ENCODE measurements at regions not wholly inside any gene's neighbourhood (a gene's known extent, or its start where the extent isn't known, plus 50 kb on each side); places are given as distances from the start of the nearest gene placed in this dataset.

DNA sequence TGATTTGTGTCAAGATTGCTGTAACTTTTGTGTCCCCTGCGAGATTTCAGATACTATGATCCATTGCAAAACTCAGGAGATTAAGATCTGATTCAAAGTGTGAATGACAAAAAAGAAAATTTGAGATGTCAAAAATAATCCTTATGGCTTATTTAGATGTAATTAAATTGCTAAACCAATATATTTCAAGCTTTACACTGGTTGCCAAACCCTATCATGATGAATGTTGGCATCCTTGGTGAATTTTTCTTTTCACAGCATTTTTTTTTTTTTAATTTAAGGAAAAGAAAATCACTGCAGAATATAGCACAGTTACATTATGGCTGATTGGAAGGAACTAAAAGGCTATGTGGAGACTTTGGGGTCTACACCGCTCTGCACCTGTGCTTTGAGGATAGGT, 133.5 kb upstream of the PITRM1 start:
- FAIRE-seq (no peak), DNase-seq (ENCODE audit: low spot score in 2 of 2) (no peak)

DNA sequence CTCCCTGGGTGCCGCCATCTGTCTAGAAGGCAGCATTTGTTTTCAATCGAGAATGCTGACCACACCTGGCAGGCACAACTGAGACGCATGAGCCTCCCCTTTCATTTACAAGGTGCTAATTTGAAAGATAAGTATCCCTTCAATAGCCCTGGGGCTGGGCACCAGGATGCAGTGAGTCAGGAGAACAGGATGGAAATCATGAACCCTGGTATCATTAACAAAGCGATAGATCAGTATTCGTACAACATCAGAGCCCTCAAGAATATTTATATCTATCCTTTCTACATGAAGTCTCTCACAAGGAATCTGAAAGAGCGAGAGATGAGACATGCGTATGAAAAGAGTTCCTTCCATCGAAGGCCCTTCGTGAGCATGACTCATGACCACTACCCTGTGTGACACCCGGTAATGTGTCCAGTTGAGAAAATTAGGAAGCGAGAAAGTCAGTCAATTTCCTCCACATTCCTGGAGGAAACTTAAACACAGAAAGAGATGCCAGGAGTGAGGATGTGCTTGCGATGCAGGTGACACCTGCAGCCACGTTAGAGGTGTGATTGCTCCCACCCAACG, 123.1 kb upstream of the PITRM1 start:
- DNase-seq (ENCODE audit: low spot score in 2 of 2) (no peak), FAIRE-seq (no peak)

DNA sequence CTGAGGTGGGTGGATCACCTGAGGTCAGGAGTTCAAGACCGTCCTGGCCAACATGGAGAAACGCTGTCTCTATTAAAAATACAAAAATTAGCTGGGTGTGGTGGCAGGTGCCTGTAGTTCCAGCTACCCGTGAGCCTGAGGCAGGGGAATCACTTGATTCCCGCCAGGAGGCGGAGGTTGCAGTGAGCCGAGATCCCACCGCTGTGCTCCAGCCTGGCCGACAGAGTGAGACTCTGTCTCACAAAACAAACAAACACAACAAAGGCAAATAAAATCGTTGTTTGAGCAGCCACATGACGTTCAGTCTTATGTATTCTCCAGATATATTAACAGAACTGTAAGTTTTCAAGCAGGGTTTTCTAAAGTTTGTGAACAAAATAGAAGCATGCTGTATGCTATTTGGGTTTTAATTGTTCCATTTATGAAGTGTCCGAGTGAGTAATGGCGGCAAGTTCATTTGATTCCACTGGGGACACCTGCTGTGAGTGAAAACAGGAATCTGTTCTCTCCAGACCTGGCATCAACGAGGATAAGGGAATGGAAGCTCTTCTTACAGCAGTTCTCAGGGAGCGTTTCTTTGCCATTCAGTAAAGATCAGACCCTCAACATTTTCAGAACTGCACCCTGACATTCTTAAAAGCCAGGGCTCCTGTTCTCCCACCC, 122.5 kb upstream of the PITRM1 start:
- FAIRE-seq (no peak), DNase-seq (ENCODE audit: low spot score in 2 of 2) (no peak)

DNA sequence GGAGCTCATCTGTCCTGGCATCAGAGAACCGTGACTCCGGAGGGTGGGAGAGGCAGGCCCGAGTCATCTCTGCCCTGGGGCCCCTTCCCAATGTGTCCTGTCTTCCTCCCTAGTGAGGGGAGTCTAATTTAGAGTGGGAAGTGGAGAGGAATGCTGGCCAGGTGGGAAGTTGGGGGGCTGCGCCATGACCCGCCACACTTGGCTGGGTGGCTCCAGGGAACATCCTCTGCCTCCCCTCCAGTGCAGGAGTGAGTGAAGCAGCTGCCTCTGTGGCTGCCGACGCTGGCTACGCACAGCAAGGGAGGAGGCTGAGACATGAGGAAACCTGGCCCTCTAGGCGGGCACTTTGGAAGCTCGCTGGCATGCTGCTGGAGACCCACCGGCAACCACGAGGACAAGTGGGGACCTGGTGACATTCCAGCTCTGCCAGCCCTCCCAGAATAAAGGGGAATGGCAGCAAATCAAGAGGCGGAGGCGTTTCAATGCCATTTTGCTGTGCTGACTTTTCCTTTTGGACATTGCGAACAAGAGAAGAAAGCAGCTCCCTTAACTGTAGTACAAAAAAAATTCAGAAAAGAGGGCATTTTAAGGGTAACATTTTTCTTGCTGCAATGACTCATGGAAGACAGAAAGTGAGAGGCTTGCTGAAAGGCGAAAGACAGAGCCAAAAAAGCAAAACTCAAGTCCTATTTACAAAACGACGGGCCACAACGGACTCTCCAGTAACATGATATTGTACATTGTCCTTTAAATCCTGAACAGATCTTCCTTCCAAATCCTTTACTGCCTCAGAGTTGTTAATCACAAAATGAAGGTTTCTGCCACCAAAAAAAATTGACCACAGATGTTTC, 121.2 kb upstream of the PITRM1 start:
- no peak for FAIRE-seq
- DNase-seq (ENCODE audit: low spot score in 2 of 2): no peak

DNA sequence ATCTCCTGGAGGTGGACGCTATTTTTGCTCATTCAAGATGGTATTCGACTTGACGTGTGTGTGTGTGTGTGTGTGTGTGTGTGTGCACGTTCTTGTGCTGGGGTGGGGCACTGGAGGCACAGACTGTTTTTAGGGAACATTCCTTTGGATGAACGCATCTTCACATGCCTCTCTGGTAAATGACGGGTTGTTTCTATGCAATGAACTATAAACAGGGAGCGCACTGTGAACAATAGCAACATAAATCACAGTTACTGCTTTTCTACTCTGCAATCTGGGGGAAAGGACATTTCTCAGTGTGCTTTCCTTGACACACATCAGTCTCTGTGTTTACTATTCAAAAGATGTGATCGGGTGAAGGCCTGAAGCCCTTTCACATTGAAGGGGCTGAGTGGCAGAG, 120.1 kb upstream of the PITRM1 start:
- FAIRE-seq: no peak
- no peak for DNase-seq (ENCODE audit: low spot score in 2 of 2)

DNA sequence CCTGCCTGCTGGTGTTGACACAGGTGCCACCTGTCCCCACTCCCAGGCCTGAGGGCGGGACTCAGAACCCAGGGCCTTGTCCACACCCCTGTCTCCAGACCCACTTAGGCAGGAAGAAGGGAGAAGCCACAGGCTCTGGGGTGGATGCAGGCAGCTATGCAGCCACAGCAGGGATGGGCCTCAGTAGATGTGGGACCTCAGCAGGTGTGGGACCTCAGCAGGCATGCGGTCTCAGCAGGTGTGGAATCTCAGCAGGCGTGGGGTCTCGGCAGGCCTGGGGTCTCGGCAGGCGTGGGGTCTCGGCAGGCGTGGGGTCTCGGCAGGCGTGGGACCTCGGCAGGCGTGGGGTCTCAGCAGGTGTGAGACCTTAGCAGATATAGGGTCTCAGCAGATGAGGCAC, 118.0 kb upstream of the PITRM1 start:
- FAIRE-seq (no peak), DNase-seq (ENCODE audit: low spot score in 2 of 2) (no peak)

DNA sequence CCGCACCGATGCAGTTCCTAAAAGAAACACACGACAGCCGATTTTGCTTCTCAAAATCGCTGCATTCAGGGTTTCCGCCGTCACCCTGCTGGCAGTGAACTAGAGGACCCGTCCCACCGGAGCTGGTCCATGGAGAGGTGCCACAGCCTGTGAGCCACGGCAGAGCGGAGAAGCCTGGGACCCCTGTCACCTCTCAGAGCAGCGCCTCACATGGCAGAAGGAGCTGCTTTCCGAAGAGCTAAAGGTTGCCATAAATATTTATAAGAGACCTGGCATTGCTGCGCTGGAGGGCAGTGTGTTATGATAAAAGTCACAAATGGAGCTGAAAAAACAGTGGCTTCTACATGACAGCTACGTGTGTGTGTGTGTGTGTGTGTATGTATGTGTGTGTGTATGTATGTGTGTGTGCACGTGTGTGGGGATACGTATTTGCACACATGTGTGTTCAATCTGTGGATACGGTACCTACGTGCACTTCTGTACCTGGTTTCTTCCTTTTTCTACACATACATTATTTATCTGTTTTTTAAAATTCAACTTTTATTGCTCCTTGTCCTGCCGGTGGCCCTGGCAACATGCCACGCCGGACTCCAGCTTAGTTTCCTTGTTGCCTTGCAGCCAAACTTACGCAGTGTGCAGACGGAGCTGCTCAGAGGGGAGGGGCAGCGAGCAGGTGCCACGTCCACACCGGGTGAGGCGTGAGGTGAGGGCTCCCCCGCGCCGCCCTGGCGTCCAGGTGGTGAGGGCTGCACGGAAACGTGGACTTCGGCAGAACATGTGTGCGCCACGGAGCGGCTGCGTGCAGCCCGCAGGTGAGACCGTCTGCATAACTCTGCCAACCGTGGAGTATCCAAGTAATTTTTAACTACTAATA, 115.2 kb upstream of the PITRM1 start:
- no peak for DNase-seq (ENCODE audit: low spot score in 2 of 2)

DNA sequence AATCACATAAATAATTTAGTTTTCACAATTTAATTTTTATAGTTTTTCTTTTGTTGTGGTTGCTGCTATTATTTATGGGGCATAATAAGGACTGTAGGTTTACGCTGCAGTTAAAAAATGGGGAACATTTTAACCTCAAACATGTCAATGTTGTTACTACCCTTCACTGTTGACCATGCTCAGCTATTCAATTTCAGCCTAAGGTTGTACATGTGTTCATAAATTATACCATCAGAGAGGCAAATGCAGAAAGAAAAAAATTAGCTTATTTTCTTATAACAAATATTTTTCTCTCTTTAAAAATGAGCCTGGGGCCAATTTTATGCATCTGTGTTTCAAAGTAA, 110.1 kb upstream of the PITRM1 start:
- FAIRE-seq: no peak
- DNase-seq (ENCODE audit: low spot score in 2 of 2): no peak

More for the DNA sequence above, 115.2 kb upstream of the PITRM1 start:
- no peak for FAIRE-seq

DNA sequence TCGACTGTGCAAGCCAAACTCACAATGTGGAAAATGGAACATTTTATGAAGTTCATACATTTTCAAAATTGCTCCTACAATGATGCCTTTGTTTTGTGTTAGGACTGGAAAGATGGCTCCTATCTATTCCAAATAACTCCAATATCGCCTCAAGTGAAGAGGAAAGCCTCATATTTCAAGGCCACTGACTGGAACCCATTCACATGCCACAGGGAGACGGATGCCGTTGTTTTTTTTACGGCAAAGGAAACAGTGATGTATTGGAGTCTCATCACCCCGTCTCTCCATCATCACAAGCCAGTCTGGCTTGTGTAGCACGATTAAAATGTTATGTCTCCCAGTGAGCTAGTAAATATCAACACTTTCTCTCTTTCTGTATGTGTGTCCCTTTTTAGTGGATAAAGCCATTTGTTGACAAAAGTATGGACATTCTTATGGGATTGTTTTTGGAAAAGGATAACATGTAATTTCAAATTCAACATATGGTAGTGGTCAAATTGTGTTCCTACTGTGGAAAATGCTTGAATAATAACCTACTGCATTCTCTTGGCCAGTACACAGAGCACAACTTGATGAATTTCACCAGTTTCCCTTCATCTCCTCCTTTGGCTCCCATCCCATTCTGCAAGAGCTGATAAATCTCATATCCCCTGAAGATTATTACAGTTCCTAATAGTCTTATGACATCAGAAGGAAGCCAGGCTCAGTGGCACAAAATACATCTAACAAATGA, 109.5 kb upstream of the PITRM1 start:
- no peak for DNase-seq (ENCODE audit: low spot score in 2 of 2)
- no peak for FAIRE-seq

DNA sequence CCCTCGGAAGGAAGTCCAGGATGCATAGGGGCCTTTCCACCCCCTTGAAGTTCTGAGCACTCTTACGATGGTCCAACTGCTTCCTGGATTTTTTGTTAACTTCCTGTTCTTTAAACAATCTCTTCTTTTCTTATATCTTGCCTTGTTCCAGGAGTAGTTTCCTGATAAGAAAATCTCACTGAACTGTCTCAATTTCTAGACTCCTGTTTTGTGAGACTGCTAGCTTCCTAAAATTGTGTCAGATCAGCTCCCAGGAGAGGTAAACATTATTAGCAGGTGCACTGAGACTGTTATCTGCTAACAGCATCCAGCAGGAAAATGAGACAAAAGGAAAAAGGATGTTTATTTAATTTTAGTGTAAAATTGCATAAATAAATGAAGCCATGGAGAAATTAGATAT, 106.2 kb upstream of the PITRM1 start:
- no peak for DNase-seq (ENCODE audit: low spot score in 2 of 2)
- FAIRE-seq: no peak

DNA sequence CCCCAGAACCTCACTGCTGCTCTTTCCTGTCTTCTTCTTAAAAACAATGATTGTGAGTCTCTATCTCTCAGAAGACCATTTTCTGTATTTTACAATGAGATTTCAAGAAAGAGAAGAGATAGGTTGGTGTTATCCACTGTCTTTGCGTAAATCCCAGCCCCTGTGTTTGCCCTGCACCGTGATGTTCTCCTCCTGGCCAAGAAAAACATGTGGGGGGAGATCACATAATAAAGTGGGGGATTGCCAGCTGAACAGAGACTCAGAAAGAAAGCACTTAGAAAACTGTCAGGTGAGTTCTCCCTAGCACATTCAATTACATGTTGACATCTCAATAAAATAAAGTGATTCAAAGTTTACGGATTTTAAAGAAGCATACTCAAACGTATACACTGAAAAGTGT, 105.0 kb upstream of the PITRM1 start:
- no peak for FAIRE-seq
- no peak for DNase-seq (ENCODE audit: low spot score in 2 of 2)

DNA sequence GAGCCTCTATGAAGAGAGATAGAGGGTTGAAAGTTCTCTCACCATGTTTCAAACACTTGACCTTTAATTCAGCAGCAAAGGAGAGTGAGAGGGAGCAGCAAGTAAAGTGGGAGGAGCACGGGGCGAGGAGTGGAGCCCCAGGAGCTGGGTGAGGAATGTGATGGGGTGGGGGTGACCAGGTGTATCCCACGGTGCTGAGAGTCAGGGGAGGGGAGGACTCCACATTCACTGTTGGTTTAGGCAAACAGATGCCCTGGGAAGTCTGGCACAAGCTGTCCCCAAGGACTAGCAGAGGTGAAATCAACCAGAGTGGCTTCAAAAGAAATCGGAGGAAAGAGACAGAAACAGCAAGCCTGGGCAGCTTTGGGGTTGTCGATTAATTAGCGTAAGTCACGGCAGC, 101.8 kb upstream of the PITRM1 start:
- DNase-seq (ENCODE audit: low spot score in 2 of 2) (no peak), FAIRE-seq (no peak)

DNA sequence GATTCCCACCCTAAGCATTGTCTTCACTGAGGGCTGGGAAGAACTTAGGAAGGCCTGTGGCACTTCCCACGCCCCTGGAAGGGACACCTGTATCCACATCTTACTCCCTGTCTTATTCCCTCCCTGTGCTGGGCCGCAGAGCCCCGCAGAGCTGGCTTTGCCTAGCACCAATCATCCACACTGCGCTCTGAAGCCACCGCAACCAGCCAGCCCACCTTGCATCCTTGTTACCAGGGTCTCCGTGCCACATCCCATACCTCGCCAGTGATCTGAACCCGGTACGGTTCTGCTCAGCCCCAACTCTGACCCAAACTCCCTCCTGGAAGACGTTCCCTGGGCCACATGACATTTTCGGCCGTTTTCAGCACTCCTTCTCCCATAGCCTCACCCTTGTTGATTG, 101.4 kb upstream of the PITRM1 start:
- DNase-seq (ENCODE audit: low spot score in 2 of 2): no peak
- no peak for FAIRE-seq

DNA sequence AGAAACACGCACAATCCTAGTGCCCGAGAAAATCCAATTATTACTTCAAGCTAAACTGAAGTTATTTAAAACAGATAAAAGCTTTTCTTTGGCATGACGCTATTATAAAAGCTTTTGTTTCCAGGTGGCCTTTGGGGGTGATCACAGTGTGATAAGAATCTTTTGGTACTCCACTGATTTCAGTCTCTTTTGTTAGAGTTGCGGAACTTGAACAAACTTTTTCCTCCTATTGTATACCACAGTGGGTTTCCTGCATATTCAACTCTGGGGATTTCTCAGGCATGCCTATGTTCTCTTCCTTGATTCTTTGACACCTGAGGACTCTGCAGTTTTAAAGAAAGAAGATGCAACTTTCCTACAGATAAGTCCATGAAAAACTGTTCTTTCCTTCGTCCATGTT, 99.7 kb upstream of the PITRM1 start:
- DNase-seq (ENCODE audit: low spot score in 2 of 2): no peak
- FAIRE-seq: no peak

DNA sequence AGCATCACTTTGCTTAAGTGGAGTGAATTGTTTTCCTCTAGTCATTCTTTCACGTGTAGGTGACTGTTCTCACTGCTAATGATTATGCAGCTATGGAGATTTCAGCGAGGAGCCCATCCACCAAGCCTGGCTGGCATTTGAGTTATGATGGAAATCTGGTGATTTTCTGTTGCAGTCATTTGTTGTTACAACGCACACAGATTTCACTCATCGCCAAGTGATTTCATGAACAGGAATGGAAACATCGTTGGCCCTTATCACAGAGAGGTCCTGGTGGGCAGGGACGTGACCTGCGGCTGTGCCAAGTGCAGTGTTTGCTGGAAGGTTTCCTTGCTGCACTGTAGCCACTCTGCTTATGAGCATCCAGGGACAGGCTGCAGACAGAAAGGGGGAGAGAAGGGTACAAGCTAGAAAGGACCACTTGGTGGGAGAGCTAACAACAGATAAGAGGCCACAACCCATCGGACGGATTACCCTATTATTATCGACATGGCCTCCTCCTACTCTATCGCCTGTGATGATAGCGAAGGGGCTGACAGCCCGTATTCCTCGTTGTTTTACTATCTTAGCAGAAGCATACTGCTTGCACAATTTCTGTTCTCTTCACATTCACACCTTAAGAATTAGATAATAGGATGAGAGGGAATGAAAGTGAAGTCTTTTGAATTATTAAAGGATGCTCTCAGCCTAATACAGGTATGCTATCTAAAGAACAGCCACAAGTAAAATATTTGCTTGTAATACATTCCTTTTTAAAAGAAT, 99.0 kb upstream of the PITRM1 start:
- DNase-seq (ENCODE audit: low spot score in 2 of 2): no peak
- FAIRE-seq: no peak

DNA sequence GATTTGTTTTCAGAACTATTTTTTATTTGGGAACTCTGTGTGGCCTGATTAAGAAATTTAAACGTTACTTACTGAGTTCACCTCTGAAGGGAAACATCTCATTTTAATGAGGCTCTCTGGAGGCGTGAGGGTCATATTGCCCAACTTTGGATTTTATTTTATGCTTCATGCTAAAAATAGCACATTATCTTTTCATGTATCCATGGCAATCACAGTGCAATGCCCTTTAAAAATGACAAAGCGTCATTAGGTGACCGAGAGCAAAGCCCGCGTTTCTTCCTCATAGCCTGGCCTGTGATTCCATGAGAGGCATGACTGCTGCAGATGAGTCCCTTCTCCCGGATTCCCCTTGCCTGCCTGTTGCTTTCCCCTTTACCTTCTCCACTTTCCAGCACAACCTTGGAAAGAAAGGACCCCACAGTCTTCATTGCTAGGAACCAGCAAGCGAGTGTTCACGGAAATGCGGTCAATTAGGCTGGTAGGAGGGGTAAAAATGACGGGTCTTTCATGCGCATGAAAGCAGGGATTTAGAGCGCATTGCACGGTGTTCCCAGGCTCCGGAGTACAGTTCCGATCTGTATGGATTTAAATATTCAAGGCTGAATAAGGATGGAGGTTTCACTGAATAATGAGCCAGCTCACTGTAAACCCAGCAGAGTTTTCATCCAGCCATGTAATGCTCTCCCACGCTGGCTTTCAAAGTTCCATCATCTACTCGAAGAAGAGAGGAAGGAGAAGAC, 98.2 kb upstream of the PITRM1 start:
- no peak for DNase-seq (ENCODE audit: low spot score in 2 of 2)
- FAIRE-seq: no peak

DNA sequence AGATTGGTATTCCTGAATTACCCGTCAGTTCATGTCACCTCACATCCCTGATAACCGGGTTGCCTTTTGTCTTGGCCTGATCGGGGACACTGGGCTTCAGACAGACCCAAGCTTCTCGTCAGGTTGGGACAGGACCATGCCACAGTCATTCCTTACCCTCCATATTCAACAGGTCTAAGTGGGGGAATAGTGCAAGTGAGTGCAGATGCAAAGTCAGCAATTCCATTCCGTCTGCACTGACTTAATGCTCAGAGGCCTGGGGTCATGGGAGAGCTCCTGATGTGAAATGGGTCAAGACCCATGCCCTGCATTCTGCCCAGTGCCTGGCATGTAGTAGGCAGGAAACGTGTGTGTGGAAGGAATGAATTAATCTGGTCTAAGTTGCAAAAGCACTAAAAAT, 95.4 kb upstream of the PITRM1 start:
- no peak for FAIRE-seq

DNA sequence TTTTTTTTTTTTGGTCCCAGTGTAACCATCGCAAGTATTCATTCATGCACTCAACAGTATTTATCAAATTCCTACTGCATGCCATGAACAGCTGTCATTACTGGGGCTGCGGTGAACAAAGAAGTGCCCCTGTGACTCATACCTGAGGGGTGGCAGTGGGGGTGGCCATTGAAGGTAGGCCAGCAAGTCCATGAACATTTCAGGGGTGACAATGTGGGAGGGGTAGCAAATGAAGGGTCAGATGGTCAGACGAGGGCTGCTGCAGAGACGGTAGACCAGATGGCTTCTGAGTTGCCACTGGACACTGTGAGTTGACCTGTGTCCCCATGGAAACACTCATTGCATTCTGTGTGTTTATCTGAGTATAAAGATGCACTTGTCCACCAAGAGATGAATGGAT, 92.5 kb upstream of the PITRM1 start:
- FAIRE-seq (no peak), DNase-seq (ENCODE audit: low spot score in 2 of 2) (no peak)

More for the DNA sequence above, 95.4 kb upstream of the PITRM1 start:
- DNase-seq (ENCODE audit: low spot score in 2 of 2): no peak

Data from frontal cortex (tissue), 3 donors.